Activated CD4-positive, alpha-beta T cell treated with anti-CD3 and anti-CD28 coated beads, Interleukin-2, amount 10 ng/mL, durations not matched to agents 24 days and 14 days (primary cell): ENCODE measurements at regions not wholly inside any gene's neighbourhood (a gene's known extent, or its start where the extent isn't known, plus 50 kb on each side); places are given as distances from the start of the nearest gene placed in this dataset.

Source experiments
- DNase-seq: peaks from one replicate; pipeline ENCODE4 v3.0.0; 2022
- H3K27ac Mint-ChIP-seq: one replicate; pipeline ENCODE4 v1.8.0; 2022; ENCODE audit warnings: mild to moderate bottlenecking, mixed read lengths
- H3K27me3 Mint-ChIP-seq: one replicate; pipeline ENCODE4 v1.8.0; 2022; ENCODE audit warnings: mixed read lengths
- H3K36me3 Mint-ChIP-seq: one replicate; pipeline ENCODE4 v1.8.0; 2022; ENCODE audit warnings: low read depth, mild to moderate bottlenecking, mixed read lengths
- H3K4me1 Mint-ChIP-seq: one replicate; pipeline ENCODE4 v1.8.0; 2021; ENCODE audit warnings: mixed read lengths
- H3K4me3 Mint-ChIP-seq: one replicate; pipeline ENCODE4 v1.8.0; 2022; ENCODE audit warnings: mild to moderate bottlenecking, moderate library complexity, mixed read lengths
- H3K9me3 Mint-ChIP-seq: one replicate; pipeline ENCODE4 v1.8.0; 2021; ENCODE audit warnings: mixed read lengths
- intact Hi-C: fragments of 100-400 bp; cut with micrococcal nuclease; formaldehyde crosslinking; loops from one replicate; pipeline ENCODE4 v1.15.1; 2023

DNA sequence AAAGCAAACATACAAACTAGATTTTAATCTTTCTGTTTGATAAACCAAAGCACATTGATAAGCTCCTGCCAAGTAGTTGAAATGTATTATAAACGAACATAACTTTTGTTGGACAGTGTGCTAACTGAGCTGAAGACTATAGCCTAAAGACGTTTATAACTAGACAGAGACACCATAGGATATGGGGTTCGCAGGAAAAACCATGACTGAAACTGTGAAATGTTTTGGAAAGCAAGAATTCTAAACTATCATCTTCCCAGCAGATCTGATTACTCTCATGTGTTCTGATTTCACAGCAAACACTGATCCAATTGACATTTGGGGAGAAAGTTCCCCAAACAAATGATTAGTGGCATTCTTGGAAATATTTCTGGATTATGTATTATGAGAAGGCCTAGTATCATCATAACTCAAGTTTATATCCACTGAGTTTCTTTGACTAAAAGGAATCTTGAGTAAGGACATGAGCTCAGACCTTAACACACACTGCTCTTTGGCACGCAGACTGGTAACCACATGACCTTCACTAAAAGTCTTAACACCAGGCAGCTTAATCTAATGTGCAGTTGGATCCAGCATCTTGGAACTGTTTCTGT, 375.2 kb downstream of the ZNF608 start:
- intact Hi-C loops: no loop called here
- H3K36me3 Mint-ChIP-seq: no peaks in the 10 kb centered on the region
- no peaks in the 10 kb centered on the region for H3K4me1 Mint-ChIP-seq
- H3K27me3 Mint-ChIP-seq: no peaks in the 10 kb centered on the region
- no peak overlapping the region for H3K4me3 Mint-ChIP-seq
- H3K27ac Mint-ChIP-seq: no peak overlapping the region
- no peaks in the 10 kb centered on the region for H3K9me3 Mint-ChIP-seq
- no peak for DNase-seq

DNA sequence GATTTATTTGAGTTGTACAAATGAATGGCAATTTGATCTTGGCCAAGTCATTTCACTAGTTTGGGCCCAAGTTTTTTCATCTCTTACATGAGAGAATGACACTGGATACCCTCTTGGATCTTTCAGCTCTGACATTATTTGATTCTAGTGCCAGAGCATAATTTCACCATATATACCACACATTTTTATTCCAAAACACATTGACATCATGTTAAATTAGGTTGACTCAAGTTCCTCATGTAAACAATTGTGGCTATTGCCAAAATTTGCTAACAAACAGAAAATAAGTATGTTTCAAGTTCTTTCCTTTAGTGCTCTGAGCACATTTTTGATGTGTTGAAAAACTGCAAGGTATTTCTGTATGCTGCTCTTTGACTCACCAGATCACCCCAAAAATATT, 375.8 kb downstream of the ZNF608 start:
- H3K9me3 Mint-ChIP-seq: no peaks in the 10 kb centered on the region
- no peaks in the 10 kb centered on the region for H3K27me3 Mint-ChIP-seq
- intact Hi-C loops: no loop called here
- H3K36me3 Mint-ChIP-seq: no peaks in the 10 kb centered on the region
- DNase-seq: no peak
- H3K27ac Mint-ChIP-seq: no peak overlapping the region
- H3K4me1 Mint-ChIP-seq: no peaks in the 10 kb centered on the region
- H3K4me3 Mint-ChIP-seq: no peak overlapping the region

DNA sequence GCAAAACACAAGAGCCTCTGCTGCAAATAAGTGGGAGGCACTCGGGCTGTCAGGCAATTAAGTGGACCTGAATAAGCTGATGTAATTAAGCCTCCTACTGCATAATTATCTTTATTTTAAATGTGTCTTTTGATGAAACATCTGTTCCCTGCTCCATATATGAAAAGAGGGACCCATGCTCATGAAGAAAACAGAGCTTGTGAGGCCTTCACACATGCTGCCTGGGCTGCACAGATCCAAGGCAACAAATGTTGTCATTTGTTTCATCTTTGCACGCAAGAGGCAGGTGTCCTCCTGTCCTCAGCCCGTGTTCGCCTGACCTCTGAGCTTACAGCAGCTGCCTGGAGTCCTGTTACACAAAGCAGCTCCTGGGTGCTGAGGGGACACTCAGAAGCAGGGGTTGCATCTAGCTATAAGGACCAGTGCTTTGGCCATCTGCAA, 381.1 kb downstream of the ZNF608 start:
- no peaks in the 10 kb centered on the region for H3K4me1 Mint-ChIP-seq
- no peaks in the 10 kb centered on the region for H3K27me3 Mint-ChIP-seq

DNA sequence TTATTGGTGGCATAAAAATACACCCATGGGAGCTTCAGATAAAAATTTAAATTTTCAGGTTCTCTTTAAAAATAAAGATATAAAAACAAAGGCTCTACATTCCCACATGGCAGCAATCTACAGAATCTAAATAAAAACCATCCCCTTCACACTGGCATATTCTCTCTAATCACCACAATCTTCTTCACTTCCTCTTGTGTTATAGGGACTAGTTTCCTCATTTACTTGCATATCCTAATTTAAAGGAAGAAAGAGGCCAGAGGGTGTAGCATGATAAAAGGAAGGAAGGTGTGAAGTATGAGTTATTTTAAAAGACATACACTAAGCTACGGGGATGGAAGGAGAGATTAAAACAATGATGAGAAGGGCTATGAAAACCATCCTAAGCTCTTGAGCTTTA, 390.5 kb downstream of the ZNF608 start:
- DNase-seq: no peak
- Mint-ChIP-seq H3K27me3 (no peaks in the 10 kb centered on the region), H3K27ac (no peak overlapping the region), H3K36me3 (no peaks in the 10 kb centered on the region), H3K9me3 (peaks cover 9% of the 10 kb centered on the region), H3K4me3 (no peak overlapping the region), H3K4me1 (no peaks in the 10 kb centered on the region)
- intact Hi-C loops: no loop called here

More for the DNA sequence above, 381.1 kb downstream of the ZNF608 start:
- no peak overlapping the region for H3K27ac Mint-ChIP-seq
- H3K4me3 Mint-ChIP-seq: no peak overlapping the region
- intact Hi-C loops: no loop called here
- DNase-seq: no peak
- no peaks in the 10 kb centered on the region for H3K36me3 Mint-ChIP-seq
- H3K9me3 Mint-ChIP-seq: no peaks in the 10 kb centered on the region

DNA sequence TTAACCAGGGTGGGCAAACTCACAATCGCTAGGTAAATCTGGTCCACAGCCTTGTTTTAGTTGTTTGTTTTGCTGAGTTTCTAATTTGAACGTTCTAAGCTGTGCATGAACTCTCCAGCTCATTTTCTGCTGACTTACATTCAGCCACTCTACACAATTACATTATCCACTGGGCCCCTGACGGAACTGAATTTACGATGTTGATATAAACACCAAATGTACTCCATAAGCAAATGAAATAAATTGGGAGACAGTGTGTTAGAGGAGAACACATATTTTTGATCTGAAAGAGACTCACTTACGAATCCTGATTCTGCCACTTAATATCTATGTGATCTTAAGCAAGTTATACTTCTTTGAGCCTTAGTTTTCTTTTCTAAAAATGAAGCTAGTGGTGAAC, 393.4 kb downstream of the ZNF608 start:
- no peaks in the 10 kb centered on the region for H3K4me1 Mint-ChIP-seq
- no peak for DNase-seq
- intact Hi-C loops: no loop called here
- no peak overlapping the region for H3K27ac Mint-ChIP-seq
- H3K36me3 Mint-ChIP-seq: no peaks in the 10 kb centered on the region
- peaks cover 5% of the 10 kb centered on the region for H3K9me3 Mint-ChIP-seq
- no peak overlapping the region for H3K4me3 Mint-ChIP-seq
- H3K27me3 Mint-ChIP-seq: no peaks in the 10 kb centered on the region

DNA sequence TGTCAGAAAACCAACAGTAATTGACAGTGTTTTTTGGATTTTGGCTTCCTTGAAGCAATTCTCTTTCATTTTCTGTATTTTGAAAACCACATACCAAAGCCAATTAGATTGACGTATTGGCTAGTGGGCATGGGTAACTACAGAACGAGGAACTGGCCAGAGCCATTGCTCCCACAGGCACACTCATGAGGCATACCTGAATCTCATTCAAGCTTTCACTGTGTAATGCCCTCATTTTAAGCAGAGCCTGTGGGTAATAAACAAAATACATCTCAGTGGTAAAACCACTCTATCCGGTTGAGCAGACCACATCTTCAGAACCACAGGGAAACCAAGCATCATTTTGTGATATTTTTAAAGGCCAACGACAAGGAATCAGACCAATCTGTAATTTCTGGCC, 394.1 kb downstream of the ZNF608 start:
- intact Hi-C loops: no loop called here
- Mint-ChIP-seq H3K4me1 (no peaks in the 10 kb centered on the region), H3K36me3 (no peaks in the 10 kb centered on the region), H3K4me3 (no peak overlapping the region), H3K9me3 (peaks cover 5% of the 10 kb centered on the region), H3K27ac (no peak overlapping the region), H3K27me3 (no peaks in the 10 kb centered on the region)
- no peak for DNase-seq

DNA sequence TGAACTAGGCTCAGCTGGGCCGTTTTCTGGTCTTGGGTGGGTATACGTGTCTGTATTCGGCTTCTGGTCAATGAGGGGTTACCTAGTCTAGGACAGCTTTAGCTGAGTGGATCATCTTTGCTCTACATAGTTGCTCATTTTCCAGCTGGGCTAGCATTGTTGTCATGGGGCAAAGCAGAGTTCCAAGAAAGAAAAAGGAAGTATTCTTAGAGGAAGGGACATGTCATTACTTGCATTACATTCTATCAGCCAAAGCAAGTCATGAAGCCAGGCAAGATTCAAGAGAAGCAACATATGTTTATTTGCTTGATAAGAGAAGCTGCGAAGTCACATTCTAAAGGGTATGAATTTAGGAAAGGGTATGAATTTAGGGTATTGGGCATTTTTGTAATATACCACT, 396.5 kb downstream of the ZNF608 start:
- H3K4me1 Mint-ChIP-seq: no peaks in the 10 kb centered on the region
- no peak for DNase-seq
- H3K27ac Mint-ChIP-seq: no peak overlapping the region
- intact Hi-C loops: no loop called here
- H3K4me3 Mint-ChIP-seq: no peak overlapping the region
- peaks cover 5% of the 10 kb centered on the region for H3K9me3 Mint-ChIP-seq
- H3K27me3 Mint-ChIP-seq: no peaks in the 10 kb centered on the region
- H3K36me3 Mint-ChIP-seq: no peaks in the 10 kb centered on the region

DNA sequence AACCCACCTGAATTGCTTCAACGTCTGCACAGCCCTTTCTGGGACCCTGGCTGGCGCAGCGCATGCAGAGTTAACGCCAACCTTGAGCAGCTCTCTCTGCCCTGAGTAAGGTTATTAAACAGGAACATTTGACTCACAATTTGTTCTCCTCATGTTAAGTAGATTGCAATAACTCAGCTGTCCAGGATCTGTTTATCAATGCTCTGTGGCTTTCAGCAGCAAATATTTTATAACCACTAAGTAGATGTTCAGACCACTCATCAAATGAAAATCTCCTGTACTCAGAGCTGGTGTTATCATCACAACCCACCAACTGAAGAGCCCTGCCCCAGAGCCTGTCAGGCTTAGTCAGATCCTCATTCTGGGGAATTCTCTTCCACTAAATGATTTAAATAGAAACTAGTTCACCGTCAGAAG, 403.0 kb downstream of the ZNF608 start:
- no peak overlapping the region for H3K4me3 Mint-ChIP-seq
- no peaks in the 10 kb centered on the region for H3K27me3 Mint-ChIP-seq
- H3K9me3 Mint-ChIP-seq: no peaks in the 10 kb centered on the region
- no peaks in the 10 kb centered on the region for H3K36me3 Mint-ChIP-seq
- no peak for DNase-seq
- no peak overlapping the region for H3K27ac Mint-ChIP-seq
- no peaks in the 10 kb centered on the region for H3K4me1 Mint-ChIP-seq
- intact Hi-C loops: no loop called here

DNA sequence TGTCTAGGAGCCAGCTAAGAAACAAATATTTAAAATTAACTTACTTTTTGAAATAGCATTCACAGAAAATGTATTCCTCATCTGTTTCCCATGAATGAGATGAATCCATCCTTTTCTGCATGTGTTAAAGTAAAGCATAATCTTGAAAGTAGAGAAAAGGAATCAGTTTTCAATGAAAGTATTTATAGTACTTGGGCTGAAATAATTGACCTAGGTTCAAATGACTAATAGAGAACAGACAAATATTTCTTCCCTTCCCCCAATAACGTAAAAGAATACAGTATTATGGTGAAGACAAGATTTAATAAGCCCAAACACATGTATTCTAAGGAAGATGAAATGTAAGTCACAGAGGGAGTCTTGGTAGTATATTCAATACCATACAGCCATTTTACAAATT, 403.5 kb downstream of the ZNF608 start:
- H3K36me3 Mint-ChIP-seq: no peaks in the 10 kb centered on the region
- H3K27ac Mint-ChIP-seq: no peak overlapping the region
- H3K9me3 Mint-ChIP-seq: no peaks in the 10 kb centered on the region
- H3K27me3 Mint-ChIP-seq: no peaks in the 10 kb centered on the region
- intact Hi-C loops: no loop called here
- no peak overlapping the region for H3K4me3 Mint-ChIP-seq
- H3K4me1 Mint-ChIP-seq: no peaks in the 10 kb centered on the region
- no peak for DNase-seq

DNA sequence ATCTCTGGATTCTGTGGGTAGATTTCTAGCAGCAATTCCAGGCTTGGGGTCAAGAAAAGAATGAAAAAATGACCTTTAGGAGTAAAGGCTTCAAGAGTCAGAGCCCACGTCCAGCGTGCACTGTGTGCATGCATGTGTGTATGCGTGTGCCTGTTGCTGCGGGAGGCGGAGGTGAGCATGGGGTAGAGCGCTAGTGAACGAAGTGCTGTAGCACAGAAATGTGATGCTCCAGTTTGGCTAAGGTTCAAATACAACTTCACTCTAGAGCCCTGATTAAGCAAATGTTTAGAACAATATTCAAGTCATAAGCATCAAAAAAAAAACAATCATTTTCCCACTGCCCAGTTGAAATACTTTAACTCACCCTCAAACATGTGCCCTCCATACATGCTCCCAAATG, 403.9 kb downstream of the ZNF608 start:
- Mint-ChIP-seq H3K27me3 (no peaks in the 10 kb centered on the region), H3K36me3 (no peaks in the 10 kb centered on the region), H3K9me3 (no peaks in the 10 kb centered on the region), H3K4me1 (no peaks in the 10 kb centered on the region), H3K4me3 (no peak overlapping the region), H3K27ac (no peak overlapping the region)
- intact Hi-C loops: no loop called here
- no peak for DNase-seq

DNA sequence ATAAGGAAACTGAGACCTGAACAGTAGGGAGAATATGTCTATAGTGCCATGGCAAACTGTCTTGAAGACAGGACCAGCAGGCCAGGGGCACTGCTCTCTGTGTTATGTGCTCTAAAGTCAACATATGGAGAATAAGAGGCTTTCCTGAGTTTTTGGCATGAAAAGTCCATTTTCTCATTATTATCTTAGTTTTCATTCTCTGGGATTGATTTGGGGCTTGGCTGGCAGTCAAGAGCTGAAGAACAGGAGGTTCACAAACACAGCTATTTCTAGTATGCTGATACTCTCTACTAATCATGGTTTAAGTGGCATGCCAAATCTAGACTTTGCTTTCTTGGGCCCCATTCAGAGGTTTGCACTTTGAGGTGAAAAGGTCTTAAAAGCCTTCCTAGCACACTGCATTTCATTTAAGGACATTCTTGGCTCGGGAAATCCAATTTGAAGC, 404.4 kb downstream of the ZNF608 start:
- Mint-ChIP-seq H3K4me1 (no peaks in the 10 kb centered on the region), H3K9me3 (no peaks in the 10 kb centered on the region), H3K4me3 (no peak overlapping the region), H3K36me3 (no peaks in the 10 kb centered on the region), H3K27ac (no peak overlapping the region), H3K27me3 (no peaks in the 10 kb centered on the region)
- DNase-seq: no peak
- intact Hi-C loops: no loop called here

DNA sequence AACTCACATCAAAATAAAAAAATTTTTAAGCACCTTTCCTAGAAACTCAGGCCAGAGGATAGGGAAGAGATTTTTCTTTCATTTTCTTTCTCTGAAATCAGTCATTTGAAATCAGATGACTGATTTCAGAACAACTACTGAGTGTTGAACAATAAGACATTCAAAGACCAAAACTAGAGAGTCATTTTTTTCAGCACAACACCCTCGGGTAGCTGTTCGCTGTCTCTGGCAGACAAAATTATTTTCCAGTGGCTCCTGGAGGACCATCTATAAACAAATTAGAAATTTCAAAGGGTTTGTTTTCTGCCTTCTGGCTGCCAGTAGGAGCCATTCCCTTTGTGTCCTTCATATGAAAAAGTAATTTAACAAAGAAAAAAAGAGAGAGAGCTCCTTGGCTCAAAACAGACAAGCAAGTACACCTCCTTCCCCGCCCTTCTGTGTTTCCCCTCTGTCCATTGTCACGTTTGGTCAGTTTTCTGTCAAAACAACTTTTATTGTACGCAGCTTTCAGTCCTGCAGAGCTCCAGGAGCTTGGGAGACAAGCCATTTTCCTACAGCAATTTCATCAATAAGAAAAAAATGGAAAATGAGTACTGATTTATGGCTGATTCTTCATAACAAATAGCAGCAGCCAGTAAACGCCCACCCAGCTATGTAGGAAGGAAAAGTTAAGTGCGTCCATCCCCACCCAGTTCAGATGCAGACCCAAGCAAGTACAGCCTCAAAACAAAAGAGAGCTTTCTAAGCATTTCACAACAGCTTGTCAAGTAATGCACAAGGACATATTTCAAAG, 405.2 kb downstream of the ZNF608 start:
- no peaks in the 10 kb centered on the region for H3K4me1 Mint-ChIP-seq
- no peaks in the 10 kb centered on the region for H3K27me3 Mint-ChIP-seq
- H3K27ac Mint-ChIP-seq: no peak overlapping the region
- no peaks in the 10 kb centered on the region for H3K9me3 Mint-ChIP-seq
- no peak overlapping the region for H3K4me3 Mint-ChIP-seq
- no peak for DNase-seq
- H3K36me3 Mint-ChIP-seq: no peaks in the 10 kb centered on the region
- intact Hi-C loops: no loop called here

DNA sequence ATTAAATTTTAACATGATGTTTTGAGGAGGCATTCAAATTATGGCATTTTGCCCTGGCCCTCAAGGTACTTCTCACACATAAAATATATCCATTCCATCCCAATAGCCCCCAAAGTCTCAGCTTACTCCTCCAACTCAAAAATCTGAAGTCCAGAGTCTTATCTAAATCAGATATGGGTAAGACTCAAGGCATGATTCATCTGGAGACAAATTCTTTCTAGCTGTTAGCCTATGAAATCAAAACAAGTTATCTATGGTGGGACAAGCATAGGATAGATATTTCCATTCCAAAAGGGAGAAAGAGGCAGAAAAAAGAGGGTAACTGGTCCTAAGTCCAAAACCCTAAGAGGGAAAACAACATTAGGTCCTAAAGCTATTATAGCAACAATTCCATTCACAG, 408.4 kb downstream of the ZNF608 start:
- Mint-ChIP-seq H3K4me1 (no peaks in the 10 kb centered on the region), H3K4me3 (no peak overlapping the region)
- intact Hi-C loops: no loop called here

DNA sequence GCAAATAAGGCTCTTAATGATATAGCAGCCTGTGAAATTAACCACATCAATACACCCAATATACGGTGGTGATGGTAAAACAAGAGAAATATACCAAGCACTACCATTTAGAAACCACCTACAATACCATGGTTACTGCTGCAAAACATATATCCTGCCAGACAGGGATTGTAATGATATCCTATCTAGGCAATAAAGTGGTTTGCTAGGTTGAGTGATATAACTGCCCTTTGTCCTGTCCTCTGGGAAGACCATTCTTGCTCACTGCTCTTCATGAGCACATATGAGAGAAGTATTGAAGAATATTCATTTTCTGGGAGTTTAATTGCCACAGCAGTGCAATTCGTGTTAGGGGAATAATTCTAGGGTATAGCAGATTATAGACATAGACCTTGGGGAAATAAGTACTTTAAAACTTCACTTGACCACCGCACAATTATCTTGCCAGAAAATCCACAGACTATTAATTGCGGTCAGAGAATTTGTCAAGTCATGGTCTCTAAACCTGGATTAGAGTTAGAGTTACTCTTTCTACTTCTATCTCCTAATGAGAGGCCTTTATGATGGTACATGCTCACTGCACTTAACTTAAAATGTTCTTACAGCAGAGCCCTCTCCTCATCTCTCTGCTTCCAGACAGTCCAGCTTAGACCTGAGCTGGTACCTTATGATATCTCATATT, 413.0 kb downstream of the ZNF608 start:
- no peaks in the 10 kb centered on the region for H3K36me3 Mint-ChIP-seq
- no peak overlapping the region for H3K4me3 Mint-ChIP-seq
- H3K9me3 Mint-ChIP-seq: no peaks in the 10 kb centered on the region
- DNase-seq: no peak
- H3K27me3 Mint-ChIP-seq: no peaks in the 10 kb centered on the region
- intact Hi-C loops: no loop called here
- no peaks in the 10 kb centered on the region for H3K4me1 Mint-ChIP-seq
- no peak overlapping the region for H3K27ac Mint-ChIP-seq

More for the DNA sequence above, 408.4 kb downstream of the ZNF608 start:
- H3K27ac Mint-ChIP-seq: no peak overlapping the region
- H3K9me3 Mint-ChIP-seq: no peaks in the 10 kb centered on the region
- H3K27me3 Mint-ChIP-seq: no peaks in the 10 kb centered on the region
- DNase-seq: no peak
- no peaks in the 10 kb centered on the region for H3K36me3 Mint-ChIP-seq
